Epithelial cell of esophagus (primary cell): ENCODE measurements at regions not wholly inside any gene's neighbourhood (a gene's known extent, or its start where the extent isn't known, plus 50 kb on each side); places are given as distances from the start of the nearest gene placed in this dataset.
A peak's percentile ranks its signal among the peaks of the same experiment; 100 is the strongest.

Source experiments
- DNase-seq: peaks from one replicate; pipeline ENCODE4 v3.0.0; 2010; ENCODE audit warnings: low read depth
- H3K4me3 ChIP-seq: 2 replicates; pipeline ENCODE4 v1.5.1; 2011; ENCODE audit warnings: mild to moderate bottlenecking, low read length, control low read depth
- TF ChIP-seq, protein P1 (sequence below): IDR thresholded peaks from 2 replicates; pipeline ENCODE4 v1.5.1; 2011; ENCODE audit warnings: low read depth, mild to moderate bottlenecking, low read length, control low read depth, inconsistent platforms; ENCODE audit not compliant: insufficient read depth; ENCODE audit errors: missing control alignments

DNA sequence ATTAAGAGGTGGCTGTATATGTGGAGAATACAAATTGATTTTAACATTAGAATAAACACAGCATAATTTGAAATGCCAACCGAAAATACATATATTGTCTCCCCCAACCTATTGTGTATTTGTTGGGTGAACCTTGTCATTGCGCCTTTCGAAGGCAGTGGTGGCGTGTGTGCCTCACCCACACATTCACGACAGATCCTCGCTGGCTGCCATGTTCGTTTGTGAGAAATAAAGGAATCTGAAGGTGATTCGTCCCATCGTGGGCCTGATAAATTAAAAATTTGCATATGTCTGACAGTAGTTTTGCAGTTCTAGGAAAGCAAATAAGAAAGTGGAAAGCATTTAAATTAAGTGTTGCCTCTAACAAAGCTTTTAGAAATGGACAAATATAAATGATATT, 222.8 kb upstream of the TOPAZ1 start:
- no peak overlapping the region for H3K4me3 ChIP-seq
- TF ChIP-seq, protein P1, sequence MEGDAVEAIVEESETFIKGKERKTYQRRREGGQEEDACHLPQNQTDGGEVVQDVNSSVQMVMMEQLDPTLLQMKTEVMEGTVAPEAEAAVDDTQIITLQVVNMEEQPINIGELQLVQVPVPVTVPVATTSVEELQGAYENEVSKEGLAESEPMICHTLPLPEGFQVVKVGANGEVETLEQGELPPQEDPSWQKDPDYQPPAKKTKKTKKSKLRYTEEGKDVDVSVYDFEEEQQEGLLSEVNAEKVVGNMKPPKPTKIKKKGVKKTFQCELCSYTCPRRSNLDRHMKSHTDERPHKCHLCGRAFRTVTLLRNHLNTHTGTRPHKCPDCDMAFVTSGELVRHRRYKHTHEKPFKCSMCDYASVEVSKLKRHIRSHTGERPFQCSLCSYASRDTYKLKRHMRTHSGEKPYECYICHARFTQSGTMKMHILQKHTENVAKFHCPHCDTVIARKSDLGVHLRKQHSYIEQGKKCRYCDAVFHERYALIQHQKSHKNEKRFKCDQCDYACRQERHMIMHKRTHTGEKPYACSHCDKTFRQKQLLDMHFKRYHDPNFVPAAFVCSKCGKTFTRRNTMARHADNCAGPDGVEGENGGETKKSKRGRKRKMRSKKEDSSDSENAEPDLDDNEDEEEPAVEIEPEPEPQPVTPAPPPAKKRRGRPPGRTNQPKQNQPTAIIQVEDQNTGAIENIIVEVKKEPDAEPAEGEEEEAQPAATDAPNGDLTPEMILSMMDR: no peak
- DNase-seq: no peak

DNA sequence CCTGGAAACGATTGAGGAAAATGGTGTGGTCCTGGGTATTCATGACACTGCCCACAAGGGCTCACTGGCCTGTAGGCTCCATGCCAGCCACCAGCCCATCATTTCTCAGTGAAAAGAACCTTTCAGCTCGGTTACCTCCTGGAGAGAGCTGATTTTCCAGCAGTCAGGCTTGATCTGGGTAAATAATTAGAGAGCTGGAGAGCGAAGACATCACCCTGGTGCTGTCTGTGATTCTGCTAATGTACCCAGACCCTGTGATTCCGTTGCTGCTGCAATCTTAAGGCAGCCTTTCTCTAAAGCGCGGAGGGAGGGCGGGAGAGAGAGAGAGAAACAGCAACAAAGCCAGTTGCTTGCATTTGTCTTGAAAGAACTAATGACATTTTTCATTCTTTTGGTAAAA, 221.9 kb upstream of the TOPAZ1 start:
- H3K4me3 ChIP-seq: no peak overlapping the region
- TF ChIP-seq, protein P1: no peak
- no peak for DNase-seq

DNA sequence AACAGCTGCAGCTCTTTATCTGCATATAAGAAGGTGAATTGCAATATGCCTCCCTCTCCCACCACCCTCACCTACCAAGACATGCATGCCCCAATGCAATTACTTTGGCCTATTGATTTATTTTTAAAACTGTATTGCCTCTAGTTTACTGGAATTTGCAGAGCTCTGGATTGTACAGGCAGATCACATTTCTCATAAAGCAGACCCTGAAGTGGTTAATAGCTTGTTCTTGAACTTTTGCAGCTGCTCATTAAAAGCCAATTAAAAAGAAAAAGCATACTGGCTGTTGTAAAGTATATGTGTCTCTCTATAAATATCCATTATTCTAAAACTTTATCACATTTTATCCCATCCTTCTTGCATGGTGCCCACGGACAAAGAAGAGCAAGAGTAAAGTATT, 221.5 kb upstream of the TOPAZ1 start:
- DNase-seq: no peak
- no peak overlapping the region for H3K4me3 ChIP-seq
- TF ChIP-seq, protein P1: no peak

DNA sequence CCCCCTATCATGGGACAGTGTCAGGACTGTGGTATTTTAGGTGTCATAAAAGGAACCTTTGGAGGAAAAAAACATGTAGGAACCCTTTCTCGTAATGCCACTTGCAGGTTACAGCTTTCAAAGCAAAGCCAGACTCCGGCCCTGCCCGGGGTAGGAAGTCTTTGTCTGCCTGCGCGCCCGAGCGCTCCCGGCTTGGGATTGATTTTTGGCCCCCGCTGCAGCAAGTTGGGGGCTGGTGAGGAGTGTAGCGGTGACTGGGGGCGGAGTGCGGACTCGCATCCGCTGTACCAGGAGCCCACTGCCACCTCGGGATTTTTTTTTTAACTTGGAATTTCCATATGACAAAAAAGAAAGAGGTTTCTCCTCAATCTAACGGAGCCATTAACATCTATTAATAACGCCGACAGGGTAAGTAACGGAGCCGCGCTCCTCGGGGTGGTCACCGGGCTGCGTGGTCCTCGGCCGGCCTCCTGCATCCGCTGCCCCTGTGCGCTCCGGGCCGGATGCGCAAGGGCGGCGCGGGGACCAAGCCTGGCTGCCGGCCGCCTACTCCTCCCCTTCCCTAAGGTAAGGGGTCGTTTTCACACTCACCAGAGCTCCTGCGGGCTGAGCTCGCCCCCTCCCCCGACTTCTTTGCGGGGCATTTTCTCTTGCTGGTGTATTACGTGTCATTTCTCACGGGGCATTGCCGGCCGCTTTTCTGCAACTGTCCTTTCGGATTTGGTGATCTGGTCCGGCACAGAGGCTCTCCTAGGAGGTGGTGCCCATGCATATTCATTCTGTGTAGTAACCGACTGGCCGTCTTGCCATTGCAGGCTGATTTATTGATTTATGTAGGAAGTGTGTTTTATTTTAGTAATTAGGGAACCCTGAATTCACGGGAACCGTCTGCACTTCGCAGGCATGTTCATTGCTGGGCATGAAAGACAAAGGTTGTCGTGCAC, 219.8 kb upstream of the TOPAZ1 start:
- TF ChIP-seq, protein P1: no peak

DNA sequence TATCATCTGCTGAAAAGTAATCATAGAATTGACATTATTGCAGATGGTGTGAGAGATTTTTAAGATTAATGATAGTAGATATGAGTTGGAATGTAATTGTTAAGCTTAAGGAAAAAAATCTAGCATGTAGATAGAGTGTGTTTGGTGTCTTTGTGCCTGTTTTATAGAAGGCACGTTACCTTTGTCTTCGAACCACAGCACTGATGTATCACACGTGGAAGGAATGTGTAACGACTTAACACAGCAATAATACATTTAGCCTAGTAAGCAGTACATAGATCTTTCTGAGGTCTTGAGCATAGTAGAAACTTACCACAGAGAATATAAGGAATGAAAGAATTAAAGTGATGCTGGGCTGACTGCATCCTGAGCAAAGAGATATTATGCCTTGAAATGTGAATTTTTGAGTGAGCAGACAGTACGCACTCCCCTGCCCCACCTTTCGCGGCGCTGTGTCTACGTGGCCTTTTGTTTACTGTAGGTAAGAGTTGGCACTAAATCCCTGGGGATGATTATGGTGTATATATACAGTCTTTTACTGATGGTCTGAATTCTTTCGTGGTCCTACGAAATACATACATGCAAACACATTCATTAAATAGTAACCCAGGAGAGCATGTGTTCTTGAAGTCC, 217.6 kb upstream of the TOPAZ1 start:
- no peak overlapping the region for H3K4me3 ChIP-seq
- no peak for DNase-seq
- TF ChIP-seq, protein P1: no peak

More for the DNA sequence above, 219.8 kb upstream of the TOPAZ1 start:
- H3K4me3 ChIP-seq: peak overlapping the region; percentile 34
- no peak for DNase-seq

DNA sequence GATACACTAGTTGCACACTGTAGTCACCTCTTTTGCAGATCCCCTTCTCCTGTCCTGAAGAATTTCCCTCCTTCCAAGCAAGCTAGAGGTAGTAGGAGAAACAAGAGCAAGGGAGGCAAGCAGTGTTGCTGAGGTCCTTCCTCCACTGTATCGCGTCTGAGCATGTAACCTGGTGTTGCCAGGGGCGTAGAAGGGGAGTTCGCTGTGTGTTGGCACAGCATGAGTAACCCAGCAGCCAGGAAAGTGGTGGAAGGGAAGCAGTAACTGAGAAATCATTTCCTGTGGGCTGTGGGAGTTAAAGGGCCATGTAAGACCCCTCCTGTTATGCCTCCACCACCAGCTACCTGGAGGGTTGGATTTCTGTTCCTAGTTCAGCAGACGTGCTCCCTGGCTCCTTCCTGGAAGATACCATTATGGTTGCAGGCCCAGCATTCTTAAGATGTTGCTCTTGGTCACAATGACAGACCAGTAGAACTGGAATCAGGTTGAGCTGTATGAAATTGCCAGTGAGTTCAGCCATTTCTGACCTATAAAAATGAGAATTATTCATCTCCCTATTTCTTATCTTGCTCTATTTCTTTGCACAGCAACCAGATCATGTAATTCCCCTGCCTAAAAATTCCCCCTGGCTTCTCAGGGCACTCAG, 215.3 kb upstream of the TOPAZ1 start:
- DNase-seq: peak; percentile 58
- H3K4me3 ChIP-seq: no peak overlapping the region
- TF ChIP-seq, protein P1: no peak
